Fibroblast of lung (primary cell): ENCODE measurements at regions not wholly inside any gene's neighbourhood (a gene's known extent, or its start where the extent isn't known, plus 50 kb on each side); places are given as distances from the start of the nearest gene placed in this dataset.

ENCODE experiments used
- DNase-seq, 2 donors: peaks; one replicate each; pipeline versions ENCODE4 v3.0.0 to v3.0.0-alpha.2; 2010; ENCODE audit warnings: low read depth in 2 of 2
- H2AFZ ChIP-seq: 2 replicates; pipeline ENCODE4 v1.5.1; 2012; ENCODE audit warnings: low read length, control low read depth, inconsistent platforms
- H3K27ac ChIP-seq: 2 replicates; pipeline ENCODE4 v1.5.1; 2011; ENCODE audit warnings: low read length, control low read depth; ENCODE audit not compliant: insufficient read depth
- H3K27me3 ChIP-seq: 2 replicates; pipeline ENCODE4 v1.5.1; 2011; ENCODE audit warnings: mild to moderate bottlenecking, low read length; ENCODE audit not compliant: control insufficient read depth, insufficient read depth
- H3K36me3 ChIP-seq: 2 replicates; pipeline ENCODE4 v1.5.1; 2011; ENCODE audit warnings: low read length; ENCODE audit not compliant: control insufficient read depth, insufficient read depth
- H3K4me1 ChIP-seq: 2 replicates; pipeline ENCODE4 v1.5.1; 2011; ENCODE audit warnings: low read length; ENCODE audit not compliant: control insufficient read depth, insufficient read depth; ENCODE audit errors: extremely low read depth
- H3K4me2 ChIP-seq: 2 replicates; pipeline ENCODE4 v1.5.1; 2011; ENCODE audit warnings: low read length, control low read depth; ENCODE audit not compliant: insufficient read depth; ENCODE audit errors: extremely low read depth
- H3K4me3 ChIP-seq, 4 experiments: fragments of 200-600 bp in 1 of 4; sonication (generic) in 1 of 4; replicated peaks in 1 of 4; 2 replicates each; pipeline ENCODE4 v1.5.1; 2011 to 2016; ENCODE audit warnings: low read length in 4 of 4, low read depth in 3 of 4, mild to moderate bottlenecking in 3 of 4, control low read depth in 2 of 4, inconsistent platforms in 1 of 4, mixed read lengths in 1 of 4; ENCODE audit not compliant: insufficient read depth in 1 of 4; ENCODE audit errors: control extremely low read depth in 1 of 4
- H3K79me2 ChIP-seq: 2 replicates; pipeline ENCODE4 v1.5.1; 2012; ENCODE audit warnings: mild to moderate bottlenecking, low read length, inconsistent platforms; ENCODE audit not compliant: control insufficient read depth, insufficient read depth
- H3K9ac ChIP-seq: 2 replicates; pipeline ENCODE4 v1.5.1; 2011; ENCODE audit warnings: mild to moderate bottlenecking, low read length, control low read depth; ENCODE audit not compliant: insufficient read depth
- H3K9me3 ChIP-seq: 2 replicates; pipeline ENCODE4 v1.5.1; 2012; ENCODE audit warnings: low read depth, low read length; ENCODE audit not compliant: control insufficient read depth, insufficient read depth
- H4K20me1 ChIP-seq: 2 replicates; pipeline ENCODE4 v1.5.1; 2011; ENCODE audit warnings: low read length; ENCODE audit not compliant: control insufficient read depth, insufficient read depth; ENCODE audit errors: extremely low read depth
- EZH2 ChIP-seq: IDR thresholded peaks from 2 replicates; pipeline ENCODE4 v1.5.1; 2012; ENCODE audit warnings: low read length, control low read depth, mild to moderate bottlenecking; ENCODE audit errors: missing control alignments
- TF ChIP-seq, protein P1 (sequence below), 2 donors: IDR thresholded peaks in 1 of 2; conservative IDR thresholded peaks in 1 of 2; 1 replicate in 1 of 2; 2 replicates in 1 of 2; pipeline ENCODE4 v1.5.1; 2011 to 2012; ENCODE audit warnings: low read length in 2 of 2, control low read depth in 1 of 2, inconsistent platforms in 1 of 2, low read depth in 1 of 2, mild to moderate bottlenecking in 1 of 2

DNA sequence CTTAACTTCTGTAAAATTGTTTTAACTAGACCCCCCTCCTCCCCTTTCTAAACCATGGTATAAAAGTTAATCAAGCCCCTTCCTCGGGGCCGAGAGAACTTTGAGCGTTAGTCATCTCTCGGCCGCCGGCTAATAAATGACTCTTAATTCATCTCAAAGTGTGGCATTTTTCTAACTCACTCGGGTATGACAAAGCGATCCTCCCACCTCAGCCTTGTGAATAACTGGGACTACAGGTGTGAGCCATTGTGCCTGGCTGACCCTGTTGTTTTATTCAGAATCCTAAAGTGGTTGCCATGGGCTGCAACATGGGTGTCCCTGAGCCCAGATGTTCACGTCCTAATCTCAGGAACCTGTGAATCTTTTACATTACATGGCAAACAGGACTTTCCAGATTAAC is 540.7 kb upstream of the AMELY start:
- no peaks in the 10 kb centered on the region for H3K27me3 ChIP-seq
- no peaks in the 10 kb centered on the region for H3K79me2 ChIP-seq
- no peak overlapping the region for H3K27ac ChIP-seq
- no peaks in the 10 kb centered on the region for H3K9me3 ChIP-seq
- no peak overlapping the region for H2AFZ ChIP-seq
- H3K4me2 ChIP-seq, result no peak overlapping the region
- no peak for DNase-seq
- H3K9ac ChIP-seq, result no peak overlapping the region
- H4K20me1 ChIP-seq, result no peaks in the 10 kb centered on the region
- TF ChIP-seq, protein P1, sequence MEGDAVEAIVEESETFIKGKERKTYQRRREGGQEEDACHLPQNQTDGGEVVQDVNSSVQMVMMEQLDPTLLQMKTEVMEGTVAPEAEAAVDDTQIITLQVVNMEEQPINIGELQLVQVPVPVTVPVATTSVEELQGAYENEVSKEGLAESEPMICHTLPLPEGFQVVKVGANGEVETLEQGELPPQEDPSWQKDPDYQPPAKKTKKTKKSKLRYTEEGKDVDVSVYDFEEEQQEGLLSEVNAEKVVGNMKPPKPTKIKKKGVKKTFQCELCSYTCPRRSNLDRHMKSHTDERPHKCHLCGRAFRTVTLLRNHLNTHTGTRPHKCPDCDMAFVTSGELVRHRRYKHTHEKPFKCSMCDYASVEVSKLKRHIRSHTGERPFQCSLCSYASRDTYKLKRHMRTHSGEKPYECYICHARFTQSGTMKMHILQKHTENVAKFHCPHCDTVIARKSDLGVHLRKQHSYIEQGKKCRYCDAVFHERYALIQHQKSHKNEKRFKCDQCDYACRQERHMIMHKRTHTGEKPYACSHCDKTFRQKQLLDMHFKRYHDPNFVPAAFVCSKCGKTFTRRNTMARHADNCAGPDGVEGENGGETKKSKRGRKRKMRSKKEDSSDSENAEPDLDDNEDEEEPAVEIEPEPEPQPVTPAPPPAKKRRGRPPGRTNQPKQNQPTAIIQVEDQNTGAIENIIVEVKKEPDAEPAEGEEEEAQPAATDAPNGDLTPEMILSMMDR (conservative IDR thresholded peaks at IDR 0.05 in 1 of 2, IDR thresholded peaks at IDR 0.05 in 1 of 2; ENCODE audit: low read depth in 1 of 2, low read length in 2 of 2), result no peak
- TF ChIP-seq EZH2, result no peak
- no peak overlapping the region for H3K4me3 ChIP-seq
- H3K4me1 ChIP-seq, result no peaks in the 10 kb centered on the region
- no peaks in the 10 kb centered on the region for H3K36me3 ChIP-seq

DNA sequence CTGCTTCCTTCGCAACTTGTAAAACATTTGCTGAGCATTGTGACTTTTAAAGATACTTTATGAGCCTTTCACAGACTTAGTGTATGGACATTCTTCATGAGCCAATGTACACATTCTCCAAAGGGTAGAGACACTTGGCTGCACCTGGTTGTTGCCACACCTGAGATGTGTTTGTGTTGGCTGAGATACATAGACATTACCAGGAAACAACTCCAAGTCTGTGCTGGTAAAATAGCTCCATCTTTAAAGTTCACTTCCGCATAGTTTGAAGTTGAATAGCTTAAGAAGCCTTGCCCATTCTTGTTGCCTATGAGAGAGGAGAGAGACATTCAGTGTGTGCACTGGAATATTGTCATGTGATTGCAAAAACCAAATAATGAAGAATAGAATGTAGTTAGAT is 538.3 kb upstream of the AMELY start:
- no peak for DNase-seq
- Histone ChIP-seq H3K27me3 (no peaks in the 10 kb centered on the region), H3K4me2 (no peak overlapping the region), H3K4me3 (no peak overlapping the region), H3K27ac (no peak overlapping the region), H3K9ac (no peak overlapping the region), H3K9me3 (no peaks in the 10 kb centered on the region), H3K4me1 (no peaks in the 10 kb centered on the region), H4K20me1 (no peaks in the 10 kb centered on the region), H3K36me3 (no peaks in the 10 kb centered on the region), H3K79me2 (no peaks in the 10 kb centered on the region), H2AFZ (no peak overlapping the region)
- TF ChIP-seq EZH2, result no peak
- TF ChIP-seq, protein P1 (conservative IDR thresholded peaks at IDR 0.05 in 1 of 2, IDR thresholded peaks at IDR 0.05 in 1 of 2; ENCODE audit: low read depth in 1 of 2, low read length in 2 of 2), result no peak

DNA sequence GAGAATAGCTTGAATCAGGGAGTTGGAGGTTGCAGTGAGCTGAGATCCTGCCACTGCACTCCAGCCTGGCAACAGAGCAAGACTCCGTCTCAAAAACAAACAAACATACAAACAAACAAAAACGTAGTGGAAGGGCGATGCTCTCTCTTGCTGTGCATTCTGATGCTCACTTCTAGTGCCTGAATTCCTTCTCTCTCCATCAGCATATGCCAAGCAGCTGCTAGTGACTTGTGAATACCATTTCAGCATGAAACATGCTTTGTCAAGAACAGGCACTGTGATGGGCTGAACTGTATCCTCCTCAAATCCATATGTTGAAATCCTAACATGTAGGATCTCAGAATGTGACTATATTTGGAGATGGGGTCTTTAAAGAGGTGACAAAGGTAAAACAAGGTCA is 537.1 kb upstream of the AMELY start:
- H3K9me3 ChIP-seq, result no peaks in the 10 kb centered on the region
- H3K79me2 ChIP-seq, result no peaks in the 10 kb centered on the region
- no peaks in the 10 kb centered on the region for H4K20me1 ChIP-seq
- no peaks in the 10 kb centered on the region for H3K36me3 ChIP-seq
- no peak overlapping the region for H3K4me3 ChIP-seq
- no peaks in the 10 kb centered on the region for H3K4me1 ChIP-seq
- no peaks in the 10 kb centered on the region for H3K27me3 ChIP-seq
- H3K27ac ChIP-seq, result no peak overlapping the region
- no peak overlapping the region for H2AFZ ChIP-seq
- no peak for DNase-seq
- TF ChIP-seq, protein P1 (conservative IDR thresholded peaks at IDR 0.05 in 1 of 2, IDR thresholded peaks at IDR 0.05 in 1 of 2; ENCODE audit: low read depth in 1 of 2, low read length in 2 of 2), result no peak
- TF ChIP-seq EZH2, result no peak
- H3K4me2 ChIP-seq, result no peak overlapping the region
- H3K9ac ChIP-seq, result no peak overlapping the region
